ENCODE measurements at regions not wholly inside any gene's neighbourhood (a gene's known extent, or its start where the extent isn't known, plus 50 kb on each side); places are given as distances from the start of the nearest gene placed in this dataset.
"Not testable (repeated sequence)": the region's sequence is repeated elsewhere in the genome, so short reads cannot be mapped to it uniquely, and the experiment has no call there.

- no peak for DNase-seq
These were observed 237.0 kb downstream of the NFATC2 start for GRCh38 chr20:51305316-51306052.

GRCh38 chr20:51303731-51304670 is 238.5 kb downstream of the NFATC2 start:
- no peak for DNase-seq

- no peak for DNase-seq
These were observed 241.5 kb downstream of the NFATC2 start for GRCh38 chr20:51301026-51301425.

GRCh38 chr20:51300104-51300503 is 242.4 kb downstream of the NFATC2 start:
- no peak for DNase-seq

GRCh38 chr20:51299413-51299812 is 243.1 kb downstream of the NFATC2 start:
- no peak for DNase-seq

- DNase-seq: no peak
These were observed 244.3 kb downstream of the NFATC2 start for GRCh38 chr20:51298141-51298749.

- no peak for DNase-seq
These were observed 254.7 kb downstream of the NFATC2 start for GRCh38 chr20:51287628-51288413.

GRCh38 chr20:51286758-51287157 is 255.8 kb downstream of the NFATC2 start:
- no peak for DNase-seq

GRCh38 chr20:51285684-51286083 is 256.8 kb downstream of the NFATC2 start:
- DNase-seq: no peak

GRCh38 chr20:51284871-51285270 is 257.6 kb downstream of the NFATC2 start:
- DNase-seq: no peak

GRCh38 chr20:51284176-51284575 is 258.3 kb downstream of the NFATC2 start:
- no peak for DNase-seq

GRCh38 chr20:51281521-51281920 is 258.6 kb upstream of the KCNG1 start:
- DNase-seq: no peak

- no peak for DNase-seq
These were observed 257.1 kb upstream of the KCNG1 start for GRCh38 chr20:51280047-51280446.

- no peak for DNase-seq
These were observed 255.1 kb upstream of the KCNG1 start for GRCh38 chr20:51277961-51278360.

GRCh38 chr20:51276296-51276695 is 253.4 kb upstream of the KCNG1 start:
- DNase-seq: no peak

GRCh38 chr20:51275826-51276225 is 252.9 kb upstream of the KCNG1 start:
- no peak for DNase-seq

- DNase-seq: no peak
These were observed 252.3 kb upstream of the KCNG1 start for GRCh38 chr20:51275181-51275580.

- no peak for DNase-seq
These were observed 249.5 kb upstream of the KCNG1 start for GRCh38 chr20:51272401-51272800.

- DNase-seq: no peak
These were observed 249.0 kb upstream of the KCNG1 start for GRCh38 chr20:51271931-51272330.

- DNase-seq: not testable (repeated sequence)
These were observed 248.4 kb upstream of the KCNG1 start for GRCh38 chr20:51271289-51271688.

- no peak for DNase-seq
These were observed 246.8 kb upstream of the KCNG1 start for GRCh38 chr20:51269671-51270070.

- no peak for DNase-seq
These were observed 244.8 kb upstream of the KCNG1 start for GRCh38 chr20:51267679-51268078.

GRCh38 chr20:51266353-51266752 is 243.4 kb upstream of the KCNG1 start:
- no peak for DNase-seq
